PC-9 (cell line): ENCODE measurements at regions not wholly inside any gene's neighbourhood (a gene's known extent, or its start where the extent isn't known, plus 50 kb on each side); places are given as distances from the start of the nearest gene placed in this dataset.

Experiments used
- EZH2 ChIP-seq: fragments of 200-600 bp; sonication (generic); IDR thresholded peaks from 2 replicates; pipeline ENCODE4 v1.8.0; 2017; ENCODE audit warnings: antibody characterized with exemption, low read depth
- TF ChIP-seq, protein P1 (sequence below): fragments of 200-600 bp; sonication (generic); conservative IDR thresholded peaks from 2 replicates; pipeline ENCODE4 v1.6.1; 2017; ENCODE audit warnings: mixed run types, antibody characterized with exemption, mild to moderate bottlenecking, moderate library complexity

DNA sequence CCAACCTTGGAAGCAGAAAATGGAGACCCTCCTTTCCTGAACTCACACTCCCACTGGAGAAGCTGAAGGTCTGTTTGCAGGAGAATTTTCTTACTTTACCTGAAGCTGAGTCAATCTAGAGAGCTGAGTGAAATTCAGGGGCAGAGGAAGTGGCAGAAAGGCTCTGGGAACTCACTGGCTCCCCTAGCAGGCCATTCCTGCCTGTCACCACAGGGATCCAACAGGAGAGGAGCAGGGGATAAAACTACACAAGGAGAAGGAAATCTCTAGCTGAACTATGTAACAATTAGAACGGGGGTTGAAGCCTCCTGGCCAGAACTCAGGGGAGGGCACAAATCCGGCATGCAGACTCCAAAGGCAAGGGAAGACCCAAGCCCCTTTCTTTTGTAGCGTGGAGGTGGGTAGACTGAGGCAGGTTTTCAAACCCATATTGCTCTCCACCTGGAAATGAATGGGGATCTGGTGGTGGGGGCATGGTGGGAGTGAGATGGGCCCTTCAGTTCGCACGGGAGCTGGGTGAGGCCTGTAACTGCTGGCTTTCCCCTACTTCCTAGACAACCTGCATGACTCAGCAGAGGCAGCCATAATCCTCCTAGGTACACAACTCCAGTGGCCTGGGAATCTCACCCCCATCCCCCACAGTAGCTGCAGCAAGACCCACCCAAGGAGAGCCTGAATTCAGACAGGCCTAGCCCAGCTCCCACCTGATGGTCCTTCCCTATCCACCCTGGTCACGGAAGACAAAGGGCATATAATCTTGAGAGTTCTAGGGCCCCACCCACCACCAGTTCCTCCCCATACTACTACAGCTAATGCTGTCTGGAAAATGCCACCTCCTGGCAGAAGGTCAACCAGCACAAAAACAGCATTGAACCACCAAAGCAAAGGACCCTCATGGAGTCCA is 158.1 kb downstream of the LTN1 start:
- TF ChIP-seq, protein P1, sequence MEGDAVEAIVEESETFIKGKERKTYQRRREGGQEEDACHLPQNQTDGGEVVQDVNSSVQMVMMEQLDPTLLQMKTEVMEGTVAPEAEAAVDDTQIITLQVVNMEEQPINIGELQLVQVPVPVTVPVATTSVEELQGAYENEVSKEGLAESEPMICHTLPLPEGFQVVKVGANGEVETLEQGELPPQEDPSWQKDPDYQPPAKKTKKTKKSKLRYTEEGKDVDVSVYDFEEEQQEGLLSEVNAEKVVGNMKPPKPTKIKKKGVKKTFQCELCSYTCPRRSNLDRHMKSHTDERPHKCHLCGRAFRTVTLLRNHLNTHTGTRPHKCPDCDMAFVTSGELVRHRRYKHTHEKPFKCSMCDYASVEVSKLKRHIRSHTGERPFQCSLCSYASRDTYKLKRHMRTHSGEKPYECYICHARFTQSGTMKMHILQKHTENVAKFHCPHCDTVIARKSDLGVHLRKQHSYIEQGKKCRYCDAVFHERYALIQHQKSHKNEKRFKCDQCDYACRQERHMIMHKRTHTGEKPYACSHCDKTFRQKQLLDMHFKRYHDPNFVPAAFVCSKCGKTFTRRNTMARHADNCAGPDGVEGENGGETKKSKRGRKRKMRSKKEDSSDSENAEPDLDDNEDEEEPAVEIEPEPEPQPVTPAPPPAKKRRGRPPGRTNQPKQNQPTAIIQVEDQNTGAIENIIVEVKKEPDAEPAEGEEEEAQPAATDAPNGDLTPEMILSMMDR, result no peak
- no peak for TF ChIP-seq EZH2
